GM12878 (cell line): ENCODE measurements at regions not wholly inside any gene's neighbourhood (a gene's known extent, or its start where the extent isn't known, plus 50 kb on each side); places are given as distances from the start of the nearest gene placed in this dataset.

Experiments used
- ATAC-seq: fragments of 200-7000 bp; cut with Tn5 transposase; 3 replicates; pipeline ENCODE4 v1.9.1; 2020; ENCODE audit warnings: mild to moderate bottlenecking, moderate library complexity
- BruUV-seq: library from RNA; stranded (reverse); fragments of 400-500 nt; replicated peaks from 2 replicates; lab custom pipeline; 2021; lab: Mats Ljungman, UMichigan
- CTCF ChIA-PET: fragments of 300-600 bp; sonication (Branson Sonifier 250); formaldehyde crosslinking; extraction: SDS; loops from one replicate; lab custom pipeline; 2021; ENCODE audit warnings: inconsistent platforms; lab: Yijun Ruan, JAX
- POLR2A ChIA-PET: fragments of 350-600 bp; formaldehyde crosslinking; extraction: SDS; loops from one replicate; lab custom pipeline; 2021; ENCODE audit warnings: inconsistent platforms; lab: Charles Lee
- RAD21 ChIA-PET: fragments of 300-600 bp; sonication (Branson Sonifier 250); formaldehyde crosslinking; loops from one replicate; lab custom pipeline; 2023; ENCODE audit warnings: antibody characterized with exemption; ENCODE audit not compliant: unreplicated experiment; lab: Charles Lee
- SMC1A ChIA-PET: fragments of 300-600 bp; sonication (Branson Sonifier 250); formaldehyde crosslinking; loops from one replicate; lab custom pipeline; 2023; ENCODE audit not compliant: unreplicated experiment, uncharacterized antibody; lab: Charles Lee
- DNase-seq: peaks from one replicate; pipeline ENCODE4 v3.0.0-alpha.2; 2011; ENCODE audit warnings: low read depth, low spot score
- FAIRE-seq: peaks from 3 replicates; lab custom pipeline; 2011; peaks lifted over from hg19 to GRCh38; lab: Jason Lieb, UNC
- H2AFZ ChIP-seq: 2 replicates; pipeline ENCODE4 v1.6.0; 2011; ENCODE audit warnings: low read depth, low read length, control low read depth; ENCODE audit not compliant: control insufficient read depth
- H3K27ac ChIP-seq: 2 replicates; pipeline ENCODE4 v1.5.1; 2011; ENCODE audit warnings: control low read depth; ENCODE audit not compliant: control insufficient read depth, insufficient read depth
- H3K27me3 ChIP-seq, 2 experiments: replicated peaks in 1 of 2; 2 replicates each; pipeline versions ENCODE4 v1.6.0 to v1.6.1; 2011; ENCODE audit warnings: low read length in 1 of 2; ENCODE audit not compliant: control insufficient read depth in 2 of 2, insufficient read depth in 2 of 2
- H3K36me3 ChIP-seq, 2 experiments: 2 replicates each; pipeline ENCODE4 v1.5.1; 2011; ENCODE audit warnings: low read length in 1 of 2; ENCODE audit not compliant: control insufficient read depth in 2 of 2, insufficient read depth in 2 of 2
- H3K4me1 ChIP-seq: 2 replicates; pipeline ENCODE4 v1.6.1; 2011; ENCODE audit warnings: mild to moderate bottlenecking, low read length, moderate library complexity, mixed read lengths; ENCODE audit not compliant: control insufficient read depth, insufficient read depth
- H3K4me2 ChIP-seq: 2 replicates; pipeline ENCODE4 v1.6.0; 2011; ENCODE audit warnings: control low read depth; ENCODE audit not compliant: control insufficient read depth, insufficient read depth
- H3K4me3 ChIP-seq: fragments of 200-600 bp; sonication (generic); 2 replicates; pipeline ENCODE4 v1.5.1; 2016
- H3K79me2 ChIP-seq: 2 replicates; pipeline ENCODE4 v1.6.0; 2011; ENCODE audit warnings: low read length; ENCODE audit not compliant: control insufficient read depth, insufficient read depth
- H3K9ac ChIP-seq: 2 replicates; pipeline ENCODE4 v1.8.0; 2011; ENCODE audit warnings: low read length, control low read depth, mixed read lengths; ENCODE audit not compliant: control insufficient read depth, insufficient read depth
- H3K9me3 ChIP-seq: replicated peaks from 3 replicates; pipeline ENCODE4 v1.5.1; 2011; ENCODE audit warnings: mild to moderate bottlenecking, low read length; ENCODE audit not compliant: control insufficient read depth, insufficient read depth
- H4K20me1 ChIP-seq: 2 replicates; pipeline ENCODE4 v1.6.0; 2011; ENCODE audit not compliant: control insufficient read depth, insufficient read depth
- IKZF1 ChIP-seq: fragments of 450-650 bp; conservative IDR thresholded peaks from 2 replicates; pipeline ENCODE4 v1.6.1; 2017; ENCODE audit warnings: antibody characterized with exemption, mild to moderate bottlenecking
- KAT2A ChIP-seq: conservative IDR thresholded peaks from 2 replicates; pipeline ENCODE4 v1.6.1; 2011; ENCODE audit warnings: low read depth, low read length; ENCODE audit not compliant: control insufficient read depth
- MYB ChIP-seq: fragments of 150-350 bp; IDR thresholded peaks from 2 replicates; pipeline ENCODE4 v1.6.1; 2014; ENCODE audit warnings: mild to moderate bottlenecking, low read depth, low read length, borderline replicate concordance
- NR2C2 ChIP-seq: IDR thresholded peaks from 2 replicates; pipeline ENCODE4 v1.6.1; 2011; ENCODE audit warnings: borderline replicate concordance, low read depth; ENCODE audit not compliant: control insufficient read depth, insufficient read length
- RCOR1 ChIP-seq: conservative IDR thresholded peaks from 2 replicates; pipeline ENCODE4 v1.6.1; 2012; ENCODE audit warnings: low read depth, low read length, improper control_type of control experiment
- ZNF217 ChIP-seq: fragments of 450-650 bp; IDR thresholded peaks from 2 replicates; pipeline ENCODE4 v1.6.1; 2017; ENCODE audit warnings: antibody characterized with exemption, mild to moderate bottlenecking
- ZNF384 ChIP-seq: IDR thresholded peaks from 2 replicates; pipeline ENCODE4 v1.6.1; 2012; ENCODE audit warnings: low read depth, mild to moderate bottlenecking, low read length, improper control_type of control experiment, borderline replicate concordance
- WGBS: methylation state at CpG from one replicate; pipeline ENCODE4 v1.1.6; 2016; ENCODE audit warnings: low lambda C conversion rate; ENCODE audit not compliant: insufficient replicate concordance, insufficient coverage; ENCODE audit errors: missing lambda C conversion rate; 5-methylcytosine and 5-hydroxymethylcytosine counted together
- in situ Hi-C: fragments of 300-500 bp; cut with MboI; formaldehyde crosslinking; loops from 9 replicates; pipeline ENCODE4 v1.14.3; 2018; ENCODE audit warnings: mixed read lengths
- intact Hi-C: fragments of 100-400 bp; cut with micrococcal nuclease; formaldehyde crosslinking; loops from one replicate; pipeline ENCODE4 v1.14.2; 2022; ENCODE audit not compliant: unreplicated experiment
- TF ChIP-seq, protein P1 (sequence below): IDR thresholded peaks from 2 replicates; pipeline ENCODE4 v1.6.1; 2012; ENCODE audit warnings: low read depth, low read length, improper control_type of control experiment
- TF ChIP-seq, protein P2 (sequence below), 3 experiments: IDR thresholded peaks in 2 of 3; conservative IDR thresholded peaks in 1 of 3; 2 replicates each; pipeline ENCODE4 v1.5.1; 2011; ENCODE audit warnings: low read depth in 3 of 3, low read length in 3 of 3, mild to moderate bottlenecking in 3 of 3, control low read depth in 2 of 3, moderate library complexity in 2 of 3, inconsistent platforms in 1 of 3, mixed read lengths in 1 of 3; ENCODE audit not compliant: control insufficient read depth in 2 of 3, insufficient read depth in 1 of 3; ENCODE audit errors: extremely low read depth in 1 of 3

DNA sequence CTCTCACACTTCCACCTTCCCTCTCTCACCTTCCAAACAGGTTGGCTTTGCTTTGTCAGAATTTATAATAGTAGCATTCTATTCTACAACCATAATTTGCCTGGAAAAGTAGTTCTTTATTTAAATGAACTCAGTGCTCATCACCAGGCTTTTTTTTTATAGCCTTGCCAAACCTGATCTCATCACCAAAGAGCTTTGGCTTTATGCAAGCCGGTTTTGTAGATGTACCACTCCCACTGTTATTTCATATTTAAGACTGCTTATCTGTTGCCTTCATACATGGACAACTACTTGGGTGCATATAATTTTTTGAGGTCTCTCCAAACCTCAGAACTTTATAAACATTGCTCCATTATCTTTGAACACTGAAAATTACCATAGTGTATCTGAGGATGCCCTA lies 246.1 kb upstream of the PPP2R3A start:
- 27% methylated on average over 1 of the region's 1 CpG for WGBS
- Histone ChIP-seq H3K4me3 (no peak overlapping the region), H4K20me1 (no peaks in the 10 kb centered on the region), H3K4me2 (no peak overlapping the region), H3K27me3 (no peaks in the 10 kb centered on the region), H2AFZ (no peak overlapping the region), H3K36me3 (no peaks in the 10 kb centered on the region), H3K9me3 (no peaks in the 10 kb centered on the region), H3K27ac (no peak overlapping the region), H3K4me1 (no peaks in the 10 kb centered on the region), H3K79me2 (no peaks in the 10 kb centered on the region), H3K9ac (no peak overlapping the region)
- BruUV-seq = no TSS peak
- RAD21 ChIA-PET = no interaction called here
- SMC1A ChIA-PET = no interaction called here
- ATAC-seq (no peak), FAIRE-seq (no peak), DNase-seq (no peak)
- POLR2A ChIA-PET = no interaction called here
- CTCF ChIA-PET = no interaction called here
- intact Hi-C loops (no loop called here), in situ Hi-C loops (no loop called here)
- TF ChIP-seq ZNF384 (no peak), MYB (no peak), IKZF1 (no peak)
- TF ChIP-seq, protein P1, sequence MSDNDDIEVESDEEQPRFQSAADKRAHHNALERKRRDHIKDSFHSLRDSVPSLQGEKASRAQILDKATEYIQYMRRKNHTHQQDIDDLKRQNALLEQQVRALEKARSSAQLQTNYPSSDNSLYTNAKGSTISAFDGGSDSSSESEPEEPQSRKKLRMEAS = no peak

DNA sequence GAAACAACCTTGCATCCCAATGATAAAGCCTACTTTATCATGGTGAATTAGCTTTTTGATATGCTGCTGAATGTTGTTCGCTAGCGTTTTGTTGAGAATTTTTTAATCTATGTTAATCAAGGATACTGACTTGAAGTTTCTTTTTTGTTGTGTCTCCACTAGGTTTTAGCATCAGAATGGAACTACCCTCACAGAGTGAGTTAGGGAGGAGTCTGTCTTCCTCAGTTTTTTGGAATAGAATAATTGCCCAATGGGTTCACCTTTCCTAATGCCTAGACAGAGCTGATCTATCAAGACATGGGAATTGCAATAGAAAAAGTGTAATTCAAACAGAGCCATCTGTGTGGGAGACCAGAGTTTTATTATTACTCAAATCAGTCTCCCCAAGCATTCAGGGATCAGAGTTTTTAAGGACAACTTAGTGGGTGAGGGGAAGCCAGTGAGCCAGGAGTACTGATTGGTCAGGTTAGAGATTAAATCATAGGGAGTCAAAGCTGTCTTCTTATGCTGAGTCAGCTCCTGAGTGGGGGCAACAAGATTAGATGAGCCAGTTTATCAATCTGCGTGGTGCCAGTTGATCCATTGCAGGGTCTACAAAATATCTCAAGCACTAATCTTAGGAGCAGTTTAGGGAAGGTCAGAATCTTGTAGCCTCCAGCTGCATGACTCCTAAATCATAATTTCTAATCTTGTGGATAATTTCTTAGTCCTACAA lies 237.4 kb upstream of the PPP2R3A start:
- ATAC-seq (no peak), FAIRE-seq (no peak), DNase-seq (no peak)
- H3K27me3 ChIP-seq = no peaks in the 10 kb centered on the region
- CTCF ChIA-PET = no interaction called here
- intact Hi-C loops (no loop called here), in situ Hi-C loops (no loop called here)
- H4K20me1 ChIP-seq = no peaks in the 10 kb centered on the region
- no peak overlapping the region for H2AFZ ChIP-seq
- no peak overlapping the region for H3K27ac ChIP-seq
- POLR2A ChIA-PET = no interaction called here
- RAD21 ChIA-PET = no interaction called here
- TF ChIP-seq RCOR1 = no peak
- TF ChIP-seq NR2C2 = no peak
- TF ChIP-seq KAT2A = no peak
- TF ChIP-seq ZNF217 = no peak
- TF ChIP-seq, protein P2, sequence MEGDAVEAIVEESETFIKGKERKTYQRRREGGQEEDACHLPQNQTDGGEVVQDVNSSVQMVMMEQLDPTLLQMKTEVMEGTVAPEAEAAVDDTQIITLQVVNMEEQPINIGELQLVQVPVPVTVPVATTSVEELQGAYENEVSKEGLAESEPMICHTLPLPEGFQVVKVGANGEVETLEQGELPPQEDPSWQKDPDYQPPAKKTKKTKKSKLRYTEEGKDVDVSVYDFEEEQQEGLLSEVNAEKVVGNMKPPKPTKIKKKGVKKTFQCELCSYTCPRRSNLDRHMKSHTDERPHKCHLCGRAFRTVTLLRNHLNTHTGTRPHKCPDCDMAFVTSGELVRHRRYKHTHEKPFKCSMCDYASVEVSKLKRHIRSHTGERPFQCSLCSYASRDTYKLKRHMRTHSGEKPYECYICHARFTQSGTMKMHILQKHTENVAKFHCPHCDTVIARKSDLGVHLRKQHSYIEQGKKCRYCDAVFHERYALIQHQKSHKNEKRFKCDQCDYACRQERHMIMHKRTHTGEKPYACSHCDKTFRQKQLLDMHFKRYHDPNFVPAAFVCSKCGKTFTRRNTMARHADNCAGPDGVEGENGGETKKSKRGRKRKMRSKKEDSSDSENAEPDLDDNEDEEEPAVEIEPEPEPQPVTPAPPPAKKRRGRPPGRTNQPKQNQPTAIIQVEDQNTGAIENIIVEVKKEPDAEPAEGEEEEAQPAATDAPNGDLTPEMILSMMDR (IDR thresholded peaks at IDR 0.05 in 2 of 3, conservative IDR thresholded peaks at IDR 0.05 in 1 of 3; ENCODE audit: control insufficient read depth in 2 of 3, extremely low read depth in 1 of 3, insufficient read depth in 1 of 3, low read depth in 3 of 3, low read length in 3 of 3) = no peak
- H3K9ac ChIP-seq = no peak overlapping the region
- no peaks in the 10 kb centered on the region for H3K36me3 ChIP-seq
- no TSS peak for BruUV-seq
- WGBS = 53% methylated on average over 3 of the region's 3 CpGs
- no peaks in the 10 kb centered on the region for H3K4me1 ChIP-seq
- SMC1A ChIA-PET = no interaction called here
- no peak overlapping the region for H3K4me3 ChIP-seq
- no peak overlapping the region for H3K4me2 ChIP-seq
- H3K79me2 ChIP-seq = no peaks in the 10 kb centered on the region
- H3K9me3 ChIP-seq = no peaks in the 10 kb centered on the region; the same call in 2 of the 3 replicates
